Activated T-cell treated with anti-CD3 and anti-CD28 coated beads, Interleukin-2, amount 50 U/mL, for 72 hours (primary cell): ENCODE measurements at regions not wholly inside any gene's neighbourhood (a gene's known extent, or its start where the extent isn't known, plus 50 kb on each side); places are given as distances from the start of the nearest gene placed in this dataset.

ENCODE experiments used
- ATAC-seq, 2 donors: fragments of 150-1000 bp; cut with Tn5 transposase; replicated peaks in 1 of 2; 2 replicates each; pipeline ENCODE4 v1.10.0; 2021; ENCODE audit warnings: moderate library complexity in 2 of 2, mild to moderate bottlenecking in 1 of 2
- DNase-seq, 2 donors: peaks; one replicate each; pipeline ENCODE4 v3.0.0; 2021 to 2022; ENCODE audit warnings: mixed read lengths in 1 of 2
- H3K27ac Mint-ChIP-seq: one replicate; pipeline ENCODE4 v1.8.0; 2022; ENCODE audit warnings: mild to moderate bottlenecking, moderate library complexity, mixed read lengths
- H3K27me3 Mint-ChIP-seq: one replicate; pipeline ENCODE4 v1.8.0; 2022; ENCODE audit warnings: low read depth, mixed read lengths
- H3K36me3 Mint-ChIP-seq, 2 donors: one replicate each; pipeline ENCODE4 v1.8.0; 2022; ENCODE audit warnings: mixed read lengths in 2 of 2, mild to moderate bottlenecking in 1 of 2; ENCODE audit not compliant: insufficient read depth in 2 of 2
- H3K4me1 Mint-ChIP-seq: one replicate; pipeline ENCODE4 v1.8.0; 2022; ENCODE audit warnings: low read depth, mixed read lengths
- H3K4me3 Mint-ChIP-seq, 2 donors: one replicate each; pipeline ENCODE4 v1.8.0; 2022; ENCODE audit warnings: mild to moderate bottlenecking in 2 of 2, mixed read lengths in 2 of 2, moderate library complexity in 2 of 2
- H3K9me3 Mint-ChIP-seq, 2 donors: one replicate each; pipeline ENCODE4 v1.8.0; 2022; ENCODE audit warnings: mixed read lengths in 2 of 2

GRCh38 chr18:40769786-40770185 lies 1185.2 kb upstream of the PIK3C3 start:
- Mint-ChIP-seq H3K9me3 (peaks cover 2 to 9% of the 10 kb centered on the region in 2 donors), H3K4me3 (no peak overlapping the region), H3K4me1 (no peaks in the 10 kb centered on the region)

GRCh38 chr18:40760251-40760650 lies 1194.8 kb upstream of the PIK3C3 start:
- Mint-ChIP-seq H3K4me3 (no peak overlapping the region), H3K27ac (no peak overlapping the region), H3K36me3 (no peaks in the 10 kb centered on the region), H3K9me3 (peaks cover 0 to 14% of the 10 kb centered on the region in 2 donors), H3K27me3 (no peaks in the 10 kb centered on the region), H3K4me1 (no peaks in the 10 kb centered on the region)
- ATAC-seq, result no peak
- no peak for DNase-seq

More at GRCh38 chr18:40769786-40770185, 1185.2 kb upstream of the PIK3C3 start:
- Mint-ChIP-seq H3K27ac (no peak overlapping the region), H3K36me3 (peaks cover 0 to 3% of the 10 kb centered on the region in 2 donors), H3K27me3 (no peaks in the 10 kb centered on the region)
- no peak for ATAC-seq
- no peak for DNase-seq

GRCh38 chr18:40754477-40754876 lies 1200.6 kb upstream of the PIK3C3 start:
- Mint-ChIP-seq H3K27me3 (no peaks in the 10 kb centered on the region), H3K4me1 (no peaks in the 10 kb centered on the region), H3K27ac (no peak overlapping the region), H3K36me3 (no peaks in the 10 kb centered on the region), H3K4me3 (no peak overlapping the region), H3K9me3 (peaks cover 10 to 13% of the 10 kb centered on the region in 2 donors)
- no peak for DNase-seq
- no peak for ATAC-seq

- no peak for ATAC-seq
- Mint-ChIP-seq H3K4me3 (no peak overlapping the region), H3K4me1 (no peaks in the 10 kb centered on the region)
These were observed 1202.7 kb upstream of the PIK3C3 start for GRCh38 chr18:40752316-40752715.

GRCh38 chr18:40751186-40751585 lies 1203.8 kb upstream of the PIK3C3 start:
- Mint-ChIP-seq H3K4me3 (no peak overlapping the region), H3K27ac (no peak overlapping the region), H3K27me3 (no peaks in the 10 kb centered on the region), H3K4me1 (no peaks in the 10 kb centered on the region), H3K9me3 (peaks cover 10 to 14% of the 10 kb centered on the region in 2 donors), H3K36me3 (no peaks in the 10 kb centered on the region)
- DNase-seq (no peak), ATAC-seq (no peak)

More at GRCh38 chr18:40752316-40752715, 1202.7 kb upstream of the PIK3C3 start:
- Mint-ChIP-seq H3K9me3 (peaks cover 10 to 15% of the 10 kb centered on the region in 2 donors), H3K27ac (no peak overlapping the region), H3K36me3 (no peaks in the 10 kb centered on the region), H3K27me3 (no peaks in the 10 kb centered on the region)
- DNase-seq, result no peak

- peaks cover 3 to 12% of the 10 kb centered on the region in 2 donors for H3K9me3 Mint-ChIP-seq
- no peaks in the 10 kb centered on the region for H3K36me3 Mint-ChIP-seq
- DNase-seq, result no peak
- no peak overlapping the region for H3K4me3 Mint-ChIP-seq
- no peak overlapping the region for H3K27ac Mint-ChIP-seq
- no peaks in the 10 kb centered on the region for H3K4me1 Mint-ChIP-seq
- no peak for ATAC-seq
- no peaks in the 10 kb centered on the region for H3K27me3 Mint-ChIP-seq
These were observed 1216.0 kb upstream of the PIK3C3 start for GRCh38 chr18:40739029-40739428.

GRCh38 chr18:40738321-40738880 lies 1216.6 kb upstream of the PIK3C3 start:
- DNase-seq, result no peak

GRCh38 chr18:40708726-40709125 lies 1246.3 kb upstream of the PIK3C3 start:
- DNase-seq, result no peak
- Mint-ChIP-seq H3K27me3 (no peaks in the 10 kb centered on the region), H3K4me3 (no peak overlapping the region), H3K4me1 (no peaks in the 10 kb centered on the region), H3K36me3 (peaks cover 0 to 1% of the 10 kb centered on the region in 2 donors), H3K27ac (no peak overlapping the region), H3K9me3 (peaks cover 10 to 12% of the 10 kb centered on the region in 2 donors)
- ATAC-seq, result no peak

More at GRCh38 chr18:40738321-40738880, 1216.6 kb upstream of the PIK3C3 start:
- H3K4me1 Mint-ChIP-seq, result no peaks in the 10 kb centered on the region
- H3K4me3 Mint-ChIP-seq, result no peak overlapping the region
- H3K36me3 Mint-ChIP-seq, result no peaks in the 10 kb centered on the region
- no peak for ATAC-seq
- H3K27me3 Mint-ChIP-seq, result no peaks in the 10 kb centered on the region
- no peak overlapping the region for H3K27ac Mint-ChIP-seq
- H3K9me3 Mint-ChIP-seq, result peaks cover 3 to 12% of the 10 kb centered on the region in 2 donors

GRCh38 chr18:40707797-40708196 lies 1247.2 kb upstream of the PIK3C3 start:
- H3K27ac Mint-ChIP-seq, result no peak overlapping the region
- DNase-seq (no peak), ATAC-seq (no peak)
- no peaks in the 10 kb centered on the region for H3K36me3 Mint-ChIP-seq
- no peaks in the 10 kb centered on the region for H3K4me1 Mint-ChIP-seq
- peaks cover 10 to 12% of the 10 kb centered on the region in 2 donors for H3K9me3 Mint-ChIP-seq
- no peaks in the 10 kb centered on the region for H3K27me3 Mint-ChIP-seq
- no peak overlapping the region for H3K4me3 Mint-ChIP-seq

GRCh38 chr18:40698129-40698528 lies 1256.9 kb upstream of the PIK3C3 start:
- Mint-ChIP-seq H3K27ac (no peak overlapping the region), H3K27me3 (no peaks in the 10 kb centered on the region), H3K4me3 (no peak overlapping the region), H3K4me1 (no peaks in the 10 kb centered on the region), H3K9me3 (peaks cover 8 to 17% of the 10 kb centered on the region in 2 donors), H3K36me3 (peaks cover 0 to 2% of the 10 kb centered on the region in 2 donors)
- ATAC-seq (no peak), DNase-seq (no peak)

GRCh38 chr18:40695526-40695925 lies 1259.5 kb upstream of the PIK3C3 start:
- Mint-ChIP-seq H3K4me3 (no peak overlapping the region), H3K9me3 (peaks cover 6 to 17% of the 10 kb centered on the region in 2 donors), H3K36me3 (peaks cover 0 to 2% of the 10 kb centered on the region in 2 donors), H3K27me3 (no peaks in the 10 kb centered on the region), H3K27ac (no peak overlapping the region), H3K4me1 (no peaks in the 10 kb centered on the region)
- DNase-seq (no peak), ATAC-seq (no peak)

GRCh38 chr18:40692871-40693270 lies 1262.2 kb upstream of the PIK3C3 start:
- H3K27me3 Mint-ChIP-seq, result no peaks in the 10 kb centered on the region
- DNase-seq (no peak), ATAC-seq (no peak)
- no peaks in the 10 kb centered on the region for H3K4me1 Mint-ChIP-seq
- H3K36me3 Mint-ChIP-seq, result no peaks in the 10 kb centered on the region
- peaks cover 4 to 17% of the 10 kb centered on the region in 2 donors for H3K9me3 Mint-ChIP-seq
- no peak overlapping the region for H3K27ac Mint-ChIP-seq
- no peak overlapping the region for H3K4me3 Mint-ChIP-seq

GRCh38 chr18:40690062-40690461 lies 1265.0 kb upstream of the PIK3C3 start:
- peaks cover 2 to 11% of the 10 kb centered on the region in 2 donors for H3K9me3 Mint-ChIP-seq
- no peaks in the 10 kb centered on the region for H3K4me1 Mint-ChIP-seq
- no peaks in the 10 kb centered on the region for H3K36me3 Mint-ChIP-seq

GRCh38 chr18:40687399-40687798 lies 1267.6 kb upstream of the PIK3C3 start:
- Mint-ChIP-seq H3K4me1 (no peaks in the 10 kb centered on the region), H3K9me3 (peaks cover 2 to 11% of the 10 kb centered on the region in 2 donors), H3K27me3 (no peaks in the 10 kb centered on the region), H3K36me3 (no peaks in the 10 kb centered on the region), H3K4me3 (no peak overlapping the region), H3K27ac (no peak overlapping the region)
- no peak for DNase-seq
- no peak for ATAC-seq

More at GRCh38 chr18:40690062-40690461, 1265.0 kb upstream of the PIK3C3 start:
- ATAC-seq, result no peak
- no peak for DNase-seq
- Mint-ChIP-seq H3K4me3 (no peak overlapping the region), H3K27me3 (no peaks in the 10 kb centered on the region), H3K27ac (no peak overlapping the region)
